SHP77 (cell line): ENCODE measurements at regions not wholly inside any gene's neighbourhood (a gene's known extent, or its start where the extent isn't known, plus 50 kb on each side); places are given as distances from the start of the nearest gene placed in this dataset.
"Not testable (repeated sequence)": the region's sequence is repeated elsewhere in the genome, so short reads cannot be mapped to it uniquely, and the experiment has no call there.

Source experiments
- DNase-seq, 2 experiments: peaks; one replicate each; lab custom pipeline; 2025; lab: John Stamatoyannopoulos, UW

DNA sequence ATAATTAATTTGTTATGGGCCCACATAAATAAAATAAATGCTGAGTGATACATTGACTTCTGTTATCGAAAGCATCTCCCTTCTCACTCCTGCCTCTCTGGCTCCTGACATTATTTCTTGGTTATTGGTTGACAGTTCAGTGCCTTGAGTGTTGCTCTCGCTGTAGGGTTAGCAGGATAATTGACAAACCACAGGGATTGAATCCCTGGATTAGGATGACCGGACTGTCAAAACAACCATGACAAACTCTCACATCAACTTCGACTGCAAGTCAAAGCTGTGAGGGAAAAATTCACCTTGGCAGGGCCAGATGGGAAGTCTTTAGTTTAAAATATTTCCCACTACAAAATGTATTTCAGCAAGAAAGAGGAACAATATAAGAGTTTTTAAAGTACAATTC lies 245.4 kb upstream of the TFAP2D start:
- DNase-seq, result no peak

DNA sequence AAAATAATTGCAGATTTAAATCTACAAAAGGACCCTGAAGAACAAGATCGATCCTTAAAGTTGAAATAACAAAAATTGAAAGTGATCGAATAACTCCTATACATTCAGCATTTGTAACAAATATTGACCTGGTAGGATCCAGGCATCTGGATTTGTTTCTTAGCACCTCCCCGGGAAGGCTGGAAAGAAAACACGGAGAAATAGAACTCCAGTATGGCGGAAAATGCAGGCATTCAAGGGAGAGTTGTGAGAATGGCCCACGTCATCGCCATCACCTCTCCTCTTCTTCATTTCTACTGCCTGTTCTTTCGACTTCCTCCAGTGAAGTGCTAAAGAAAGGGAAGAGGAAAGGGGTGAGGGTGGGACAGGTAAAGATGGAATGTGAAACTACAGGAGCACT lies 242.3 kb upstream of the TFAP2D start:
- no peak for DNase-seq

DNA sequence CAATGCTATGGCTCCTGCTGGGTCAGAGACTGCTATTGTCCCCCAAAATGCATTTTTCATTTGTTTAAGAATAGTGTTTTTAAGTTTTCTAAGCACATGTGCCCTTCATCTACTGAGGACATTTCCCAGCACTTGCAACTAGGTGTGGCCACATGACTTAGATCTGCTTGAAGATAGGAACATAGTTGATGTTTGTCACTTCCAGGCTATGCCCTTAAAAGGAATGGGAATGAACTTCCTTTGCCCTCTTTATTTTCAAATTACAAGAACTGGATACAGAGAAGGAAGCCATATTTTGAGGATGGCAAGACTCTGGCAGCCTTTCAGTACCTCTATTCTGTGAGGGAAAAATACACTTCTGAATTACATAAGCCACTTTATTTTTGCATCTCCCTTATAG lies 203.0 kb upstream of the TFAP2D start:
- DNase-seq, result no peak

DNA sequence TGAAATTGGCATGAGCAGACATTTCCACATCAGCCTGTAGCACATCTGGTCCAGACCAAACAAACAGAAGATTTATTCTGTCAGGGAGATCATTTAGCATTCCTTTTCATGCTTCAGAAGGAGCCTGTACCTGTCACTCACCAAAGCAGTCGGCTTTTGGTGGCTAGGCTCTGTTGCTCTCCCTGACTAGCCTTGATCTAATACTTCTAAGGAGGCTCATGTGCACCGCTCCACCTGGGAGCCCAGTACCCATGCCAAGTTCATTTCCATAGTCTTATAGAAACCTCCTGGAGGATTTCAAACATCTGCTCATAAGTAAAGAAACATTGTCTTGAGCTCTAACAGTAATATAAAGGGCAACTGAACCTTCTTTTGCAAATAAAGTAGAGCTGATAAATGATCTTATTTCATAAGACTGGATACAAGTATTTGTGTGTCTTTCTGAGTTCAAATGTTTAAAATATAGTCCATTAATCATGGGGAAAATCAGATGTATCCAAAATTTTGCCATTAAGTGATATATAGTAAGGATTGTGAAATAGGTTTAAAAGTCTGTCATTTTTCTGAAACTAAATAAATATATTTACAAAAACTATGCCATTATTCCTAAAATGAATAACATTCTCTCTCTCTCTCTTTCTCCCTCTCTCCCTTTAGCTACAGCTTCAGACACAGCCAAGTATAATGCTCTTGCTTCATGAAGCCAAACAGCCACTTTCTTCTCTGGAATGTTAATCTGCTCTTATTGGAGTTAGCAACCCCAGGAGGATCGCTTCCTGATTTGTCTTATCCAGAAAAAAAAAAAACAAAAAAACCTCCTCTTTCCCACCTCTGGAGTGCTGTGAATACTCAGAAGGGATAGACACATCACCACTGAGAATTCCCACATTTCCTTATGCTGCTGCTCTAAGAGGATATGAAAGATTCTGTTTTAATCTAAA lies 192.7 kb upstream of the TFAP2D start:
- DNase-seq, result no peak

DNA sequence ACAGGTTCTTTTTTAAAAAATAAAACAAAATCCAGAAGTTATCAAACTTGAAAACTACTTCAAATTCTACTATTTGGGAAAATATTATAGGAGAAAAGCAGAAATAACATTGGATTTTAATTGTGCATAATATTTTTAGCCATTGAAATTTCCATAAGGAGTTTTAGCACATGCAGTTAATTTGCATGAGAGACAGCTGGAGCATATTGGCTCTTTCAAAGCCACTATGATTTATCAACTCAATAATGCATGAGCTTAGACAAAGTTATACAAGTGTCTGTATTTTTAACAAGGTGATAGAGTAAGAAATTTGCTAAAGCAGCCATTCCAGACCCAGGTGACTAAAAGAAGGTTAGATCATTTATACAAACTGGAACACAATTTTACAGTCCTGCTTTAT lies 189.0 kb upstream of the TFAP2D start:
- DNase-seq, result no peak

DNA sequence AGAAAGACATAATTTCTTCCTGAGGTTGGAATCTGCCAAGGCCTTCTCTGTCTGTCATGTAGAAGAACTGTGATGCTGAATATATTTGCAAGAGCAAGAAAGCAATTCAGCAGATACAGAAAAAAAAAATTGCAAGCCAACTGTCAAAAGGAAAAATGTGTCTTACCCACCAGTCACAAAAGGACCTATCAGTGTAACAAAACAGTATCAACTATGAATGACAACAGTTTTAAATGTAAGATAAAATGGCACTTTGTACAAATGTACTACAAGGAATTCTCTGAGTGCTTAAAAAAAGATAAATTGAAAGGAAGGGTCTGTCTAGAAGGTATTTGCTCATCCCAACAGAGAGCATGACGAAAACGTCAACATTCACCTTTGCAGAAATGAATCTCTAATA lies 185.3 kb upstream of the TFAP2D start:
- DNase-seq, result no peak

DNA sequence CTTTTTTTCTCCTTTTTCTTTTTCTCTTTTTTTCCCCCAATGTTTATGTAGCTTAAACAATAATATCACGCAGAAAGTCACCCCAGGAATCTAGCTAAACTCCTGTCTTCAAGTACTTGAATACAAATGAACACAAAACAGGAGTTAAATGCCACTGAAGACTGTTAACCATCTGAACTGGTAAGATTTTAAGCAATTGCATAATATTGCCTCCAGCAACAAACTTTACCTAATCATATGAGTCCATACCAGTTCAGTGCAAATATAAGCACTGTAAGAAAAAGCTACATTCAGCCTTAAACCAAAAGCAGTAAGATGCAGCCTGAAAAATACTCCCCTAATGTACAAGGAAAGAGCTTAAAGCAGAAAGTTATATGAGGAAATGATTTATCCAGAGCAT lies 173.9 kb upstream of the TFAP2D start:
- no peak for DNase-seq

DNA sequence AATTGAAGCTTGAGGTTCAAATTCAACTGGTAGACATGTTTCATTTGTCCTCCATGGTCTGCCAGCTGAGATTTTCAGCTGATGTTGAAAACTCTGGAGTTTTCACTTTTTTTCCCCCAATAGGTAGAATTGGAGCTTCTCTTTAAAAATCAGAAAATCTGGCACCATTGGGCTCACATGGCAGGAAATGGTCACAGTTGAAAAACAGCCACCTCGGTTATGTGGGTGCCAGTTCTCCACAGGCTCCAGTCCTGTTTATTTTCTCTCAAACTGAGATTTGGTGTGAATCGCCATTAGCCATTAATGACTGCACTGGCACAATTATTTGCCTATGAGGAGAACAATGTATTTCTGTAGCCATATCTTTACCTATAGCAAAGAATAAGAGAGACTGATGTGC lies 171.4 kb upstream of the TFAP2D start:
- no peak for DNase-seq

DNA sequence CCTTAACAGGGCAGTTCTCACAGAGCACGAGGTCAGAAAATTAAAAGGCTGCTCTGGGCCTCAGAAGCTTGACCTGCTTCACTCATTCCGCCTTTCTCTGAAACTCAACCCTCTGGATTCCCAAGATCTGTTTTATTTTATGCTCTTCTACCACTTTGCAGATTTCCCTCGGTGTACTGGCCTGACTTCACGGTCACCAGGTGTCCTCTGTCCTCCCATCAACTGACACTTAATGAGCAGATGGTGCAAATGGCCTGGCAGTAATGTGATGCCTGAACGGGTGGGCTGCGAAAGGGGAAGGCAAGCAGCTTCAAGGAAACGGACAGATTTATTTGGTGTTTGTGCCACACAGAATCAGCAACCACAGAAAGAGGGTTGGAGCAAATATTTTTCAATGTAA lies 169.7 kb upstream of the TFAP2D start:
- DNase-seq, result no peak

DNA sequence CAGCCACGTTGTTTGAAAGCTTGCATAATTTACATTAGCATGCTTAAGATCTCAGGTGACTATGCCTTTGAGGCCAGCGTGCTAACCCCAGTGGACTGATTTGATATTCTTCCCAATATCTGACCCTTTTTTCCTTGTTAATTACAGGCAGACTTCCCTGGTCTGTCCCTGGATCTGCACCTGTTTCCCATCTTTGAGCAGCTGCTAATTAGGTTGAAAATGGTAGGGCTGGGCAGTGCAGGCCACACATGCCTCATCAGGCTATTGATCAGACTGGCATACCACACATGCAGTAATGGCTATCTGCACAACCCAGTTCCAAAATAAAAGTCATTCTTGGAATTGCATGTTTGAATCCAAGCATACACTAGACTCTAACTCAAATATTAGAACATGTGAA lies 164.3 kb upstream of the TFAP2D start:
- DNase-seq, result no peak

DNA sequence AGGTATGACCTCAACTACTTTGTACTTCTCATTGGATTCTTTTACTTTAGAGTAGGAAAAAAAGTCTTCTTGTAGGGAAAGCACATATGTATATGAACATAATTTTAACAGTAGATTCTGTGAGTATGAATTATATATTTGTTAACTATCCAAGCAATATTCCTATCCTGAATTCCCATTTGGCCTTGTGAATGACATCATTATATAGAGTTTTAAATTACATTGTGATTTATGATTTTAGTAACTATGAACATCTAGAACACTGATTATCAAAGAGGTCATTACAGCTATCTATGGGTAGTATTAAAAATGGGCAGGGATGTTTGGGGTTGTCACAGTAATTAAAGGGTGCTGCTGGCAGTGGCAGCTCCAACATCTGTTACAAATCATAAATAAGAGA lies 163.9 kb upstream of the TFAP2D start:
- DNase-seq, result no peak

DNA sequence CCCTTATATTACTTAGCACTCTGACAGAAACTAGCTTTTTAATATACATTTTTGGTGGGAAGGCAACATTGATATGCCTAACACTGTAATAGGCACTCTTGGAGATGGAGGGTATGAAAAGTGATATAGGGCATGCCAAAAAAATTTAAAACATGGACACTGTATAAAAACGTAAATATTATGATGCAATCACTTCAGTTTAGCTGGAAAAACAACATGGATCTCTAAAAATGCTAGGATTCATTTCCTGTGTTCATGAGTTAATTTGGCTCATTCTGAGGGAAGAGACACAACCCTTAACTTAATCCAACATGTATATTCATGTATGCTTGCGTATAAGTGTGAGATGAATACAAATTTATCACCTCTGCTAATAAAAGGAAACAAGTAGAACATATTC lies 157.3 kb upstream of the TFAP2D start:
- no peak for DNase-seq

DNA sequence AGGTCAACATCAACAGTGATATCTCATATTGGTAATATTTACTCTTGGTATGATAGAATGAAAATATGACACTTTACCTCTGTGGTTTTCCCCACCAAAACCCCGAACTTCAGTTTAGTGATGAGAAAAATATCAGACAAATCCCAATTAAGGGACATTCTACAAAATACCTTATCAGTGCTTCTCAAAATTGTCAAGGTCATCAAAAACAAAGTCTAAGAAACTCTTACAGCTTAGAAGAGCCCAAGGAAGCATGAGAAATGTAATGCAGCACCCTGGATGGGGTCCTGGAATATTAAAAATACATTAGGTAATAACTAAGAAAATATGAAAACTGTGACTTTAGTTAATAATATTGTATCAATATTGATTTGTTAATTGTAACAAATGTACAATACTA lies 148.3 kb upstream of the TFAP2D start:
- DNase-seq, result no peak

DNA sequence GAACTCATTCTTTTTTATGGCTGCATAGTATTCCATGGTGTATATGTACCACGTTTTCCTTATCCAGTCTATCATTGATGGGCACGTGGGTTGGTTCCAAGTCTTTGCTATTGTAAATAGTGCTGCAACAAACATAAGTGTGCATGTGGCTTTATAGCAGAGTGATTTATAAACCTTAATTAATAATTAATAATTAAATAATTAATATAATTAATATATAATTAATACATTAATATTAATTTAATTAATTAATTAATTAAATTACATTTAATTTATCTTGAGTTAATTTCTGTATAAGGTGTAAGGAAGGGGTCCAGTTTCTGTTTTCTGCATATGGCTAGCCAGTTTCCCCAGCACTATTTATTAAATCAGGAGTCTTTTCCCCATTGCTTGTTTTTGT lies 142.1 kb upstream of the TFAP2D start:
- not testable (repeated sequence) for DNase-seq

DNA sequence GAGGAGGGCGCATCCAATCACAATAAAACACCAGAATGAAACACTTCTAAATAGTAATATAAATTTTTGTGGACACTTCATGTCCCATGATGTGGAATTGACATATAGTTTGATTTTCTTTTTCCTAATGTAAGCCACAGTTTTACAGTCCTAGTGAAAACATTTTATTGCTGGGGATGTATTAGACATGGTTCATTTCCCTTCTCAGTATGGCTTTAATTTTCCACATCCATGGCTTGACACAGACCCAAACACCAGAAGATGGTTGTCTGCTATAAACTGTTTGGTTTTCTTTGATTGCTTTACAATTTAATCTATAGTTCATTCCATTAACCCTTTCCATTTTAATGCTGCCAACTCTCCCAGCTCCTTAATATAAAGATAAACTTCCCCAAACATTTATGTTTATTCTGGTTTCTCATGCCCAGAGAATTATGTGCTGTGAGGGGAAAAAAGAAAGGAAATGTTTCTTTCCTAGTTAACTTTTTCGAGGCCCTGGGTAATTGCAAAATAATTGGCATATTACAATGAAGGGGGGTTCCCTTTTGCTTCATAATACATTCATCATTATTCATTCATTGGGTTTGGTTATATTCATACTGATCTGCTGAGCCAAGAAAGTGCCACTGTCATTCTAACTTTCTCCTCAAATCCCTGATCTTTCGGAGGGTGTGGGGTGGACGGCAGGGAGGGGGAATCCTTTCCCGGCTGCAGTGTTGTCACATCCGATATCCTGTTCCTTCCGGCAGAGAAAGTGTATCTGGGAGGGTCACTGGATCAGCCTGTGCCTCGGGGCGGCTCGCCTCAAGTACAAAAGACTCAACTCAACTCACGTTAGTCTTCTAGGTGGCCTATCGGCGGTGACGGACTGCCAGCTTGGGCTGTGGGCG lies 127.6 kb upstream of the TFAP2D start:
- no peak for DNase-seq

DNA sequence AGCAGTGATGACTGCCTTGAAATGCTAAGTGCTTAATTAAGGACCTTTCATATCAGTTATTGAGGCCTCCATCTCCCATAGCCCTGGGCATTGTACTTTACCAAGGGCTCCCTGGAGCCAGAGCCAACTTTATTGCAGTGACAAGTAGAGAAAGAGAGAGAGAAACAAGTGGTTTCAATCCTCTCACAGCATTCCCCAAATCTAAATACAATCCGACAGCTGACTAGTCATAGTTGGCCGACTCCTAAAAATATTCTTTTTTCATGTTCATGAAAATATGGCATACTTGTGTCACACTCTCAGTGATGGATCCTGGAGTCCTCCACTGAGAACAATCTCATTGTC lies 127.0 kb upstream of the TFAP2D start:
- no peak for DNase-seq

DNA sequence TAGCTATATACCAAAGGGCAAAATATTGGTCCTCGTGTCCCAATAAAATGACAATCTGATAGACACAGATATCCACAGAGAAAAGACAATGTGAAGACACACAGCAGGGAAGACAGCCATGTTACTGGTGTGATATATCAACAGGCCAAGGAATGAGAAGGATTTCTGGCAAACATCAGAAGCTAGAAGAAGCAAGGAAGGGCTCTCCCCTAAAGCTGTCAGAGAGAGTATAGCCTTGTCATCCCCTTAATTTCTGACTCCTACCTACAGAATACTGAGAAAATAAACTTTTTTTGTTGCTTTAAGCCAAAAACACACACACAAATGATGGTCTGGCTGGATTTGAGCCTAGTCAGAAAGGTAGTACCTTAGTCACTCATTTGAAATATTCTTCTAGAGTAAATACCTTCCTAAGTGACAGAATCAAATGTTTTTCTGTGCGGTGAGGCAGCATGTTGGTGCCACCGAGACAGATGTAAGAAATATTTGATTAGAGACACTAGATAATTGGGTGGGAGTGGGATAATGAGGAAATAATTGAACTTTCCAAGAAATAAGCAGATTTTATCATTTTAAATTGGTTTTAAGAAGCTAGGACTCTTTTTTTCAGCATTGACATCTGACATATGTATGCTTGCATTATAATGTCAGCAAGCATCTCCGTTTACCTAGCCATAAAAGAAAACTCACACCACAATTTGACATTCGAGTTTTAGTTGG lies 123.4 kb upstream of the TFAP2D start:
- DNase-seq, result no peak

DNA sequence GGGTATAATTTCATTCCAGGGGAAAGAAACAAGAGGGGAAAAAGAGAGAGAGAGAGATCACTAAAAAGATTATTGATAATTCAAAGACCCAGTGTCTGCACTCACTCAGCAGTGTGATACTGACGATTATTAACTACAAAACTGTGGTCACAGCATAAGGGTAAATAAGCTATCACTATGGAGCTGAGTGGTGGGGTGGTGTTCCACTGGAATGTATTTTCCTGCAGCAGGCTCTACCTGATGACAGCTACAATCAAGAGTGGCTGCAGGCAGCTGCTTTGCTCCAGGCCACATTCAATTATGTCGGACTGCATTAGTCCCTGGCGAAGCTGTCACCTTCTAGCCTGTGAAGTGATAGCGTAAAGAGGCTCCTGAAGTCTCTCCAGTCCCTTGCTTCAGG lies 122.2 kb upstream of the TFAP2D start:
- peak; percentile 11 to 16 for DNase-seq

DNA sequence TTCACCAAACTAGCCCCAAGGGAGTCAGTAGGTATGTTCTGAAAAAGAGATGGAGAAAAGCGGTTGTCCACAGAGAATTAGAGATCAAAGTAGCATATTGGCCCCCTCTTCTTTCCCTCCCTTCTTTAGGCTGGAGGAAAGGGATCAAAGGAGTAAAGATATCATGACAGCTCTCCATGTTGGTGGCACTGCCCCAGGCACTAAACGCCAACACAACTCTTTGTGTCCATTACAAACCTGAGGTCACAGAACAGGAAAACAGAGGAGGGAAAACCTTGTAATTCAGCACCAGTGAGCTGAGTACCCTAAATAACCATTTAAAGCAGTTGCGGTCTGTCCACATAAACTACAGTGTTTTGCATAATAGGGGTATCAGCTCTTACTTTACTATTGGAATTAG lies 113.0 kb upstream of the TFAP2D start:
- no peak for DNase-seq

DNA sequence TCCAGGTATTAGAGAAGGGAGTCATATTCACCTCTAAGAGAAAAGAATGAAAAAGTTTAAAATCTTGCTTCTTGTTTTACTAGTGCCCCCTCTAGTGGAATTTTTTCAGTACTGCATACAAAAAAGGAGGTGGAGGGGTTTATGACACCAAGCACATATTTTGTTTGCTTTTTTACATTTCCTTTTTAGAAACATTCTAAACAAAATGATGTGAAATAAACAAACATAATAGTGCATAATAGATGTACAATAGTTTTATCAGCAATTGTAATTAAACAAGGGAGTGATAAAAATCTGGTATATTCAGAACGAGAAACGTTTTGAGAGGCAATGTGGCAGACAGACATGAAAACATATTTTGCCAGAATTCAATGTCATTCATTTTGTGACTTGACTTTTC lies 111.0 kb upstream of the TFAP2D start:
- DNase-seq, result peak; percentile 1 to 26

DNA sequence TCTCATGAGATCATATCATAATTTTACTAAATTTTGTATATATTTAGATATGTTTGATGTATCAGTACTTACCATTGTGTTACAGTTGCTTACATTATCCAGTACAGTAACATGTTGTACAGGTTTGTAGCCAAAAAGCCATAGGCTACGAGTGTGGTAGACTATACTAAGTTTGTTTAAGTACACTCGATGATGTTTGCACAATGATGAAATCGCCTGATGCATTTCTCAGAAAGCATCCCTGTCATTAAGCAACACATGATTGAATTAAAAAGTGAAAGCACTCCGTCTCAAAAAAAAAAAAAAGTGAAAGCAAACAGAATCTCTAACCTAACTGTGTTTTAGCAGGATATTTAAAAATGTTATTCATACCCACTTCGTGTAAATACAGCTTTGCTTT lies 104.9 kb upstream of the TFAP2D start:
- peak; percentile 4 to 33 for DNase-seq

DNA sequence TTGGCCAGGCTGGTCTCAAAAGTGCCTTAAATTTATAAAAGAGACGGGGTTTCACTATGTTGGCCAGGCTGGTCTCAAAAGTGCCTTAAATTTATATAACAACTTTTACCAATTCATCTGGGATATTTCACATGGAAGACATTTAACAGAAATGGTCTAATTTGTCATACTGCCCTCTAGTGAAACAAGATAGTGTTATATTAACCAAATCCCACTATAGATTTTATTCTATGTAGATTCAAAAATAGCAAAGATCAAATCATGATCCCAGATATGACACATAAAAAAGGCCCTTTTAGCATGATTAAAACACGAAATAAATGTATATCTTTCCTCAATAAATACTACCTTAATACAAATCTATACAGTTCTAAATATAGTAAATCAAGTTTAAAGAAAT lies 102.8 kb upstream of the TFAP2D start:
- DNase-seq, result no peak

DNA sequence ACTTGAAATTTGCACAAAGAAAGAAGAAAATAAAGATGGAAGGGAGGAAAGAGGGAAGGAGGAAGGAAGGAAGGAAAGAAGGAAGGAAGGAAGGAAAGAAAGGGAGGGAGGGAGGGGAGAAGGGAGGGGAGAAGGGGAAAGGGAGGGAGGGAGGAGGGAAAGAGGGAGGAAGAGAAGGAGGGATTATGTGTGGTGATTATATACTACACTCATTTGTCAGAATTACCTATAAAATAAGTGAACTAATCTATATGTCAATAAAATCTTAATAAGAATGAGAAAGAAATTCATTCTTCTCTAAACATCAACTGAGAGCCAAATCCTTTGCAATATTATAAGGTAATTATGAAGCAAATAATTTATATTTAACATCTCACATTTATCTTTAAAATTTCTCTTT lies 77.9 kb upstream of the TFAP2D start:
- no peak for DNase-seq
